ENCODE measurements at regions not wholly inside any gene's neighbourhood (a gene's known extent, or its start where the extent isn't known, plus 50 kb on each side); places are given as distances from the start of the nearest gene placed in this dataset.

DNA sequence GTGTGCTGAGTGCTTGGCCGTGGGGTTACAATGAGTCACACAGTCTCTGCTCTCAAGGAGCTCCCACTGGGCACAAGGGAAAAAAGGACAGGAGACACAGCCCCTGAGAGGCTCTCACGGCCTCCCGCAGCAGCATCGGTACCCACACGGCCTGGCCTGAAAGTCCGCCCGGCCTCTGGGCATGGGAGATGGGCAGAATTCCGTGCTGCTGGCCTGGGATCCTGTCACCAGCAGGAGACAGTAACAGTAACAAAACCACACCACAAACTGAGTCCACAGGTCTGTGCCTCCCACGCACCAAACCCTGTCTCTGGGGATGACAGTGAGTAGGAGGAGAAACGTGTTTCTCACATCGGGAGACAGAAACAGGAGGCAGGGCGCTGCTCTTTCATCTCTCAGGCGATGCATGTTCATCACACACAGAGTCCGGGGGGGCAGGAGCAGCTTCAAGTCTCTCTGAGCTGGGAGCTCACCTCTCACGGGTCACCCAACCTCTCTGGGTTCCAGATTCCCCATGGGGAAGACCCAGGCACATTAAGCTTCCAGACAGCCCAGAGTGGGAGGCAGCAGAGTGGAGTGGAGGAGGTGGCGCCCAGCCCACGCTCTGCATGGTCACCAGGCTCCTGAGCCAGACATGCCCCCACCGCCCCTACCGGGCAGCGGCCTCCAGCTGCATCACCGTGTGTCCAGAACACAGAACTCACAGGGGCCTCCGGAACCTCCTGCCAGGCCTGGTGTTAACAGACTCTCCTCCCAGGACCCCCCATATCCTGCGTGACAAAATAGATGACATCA, 124.7 kb upstream of the VSTM2B start:
- H3K36me3 ChIP-seq (ENCODE audit: insufficient read depth, low read length), result no peaks in the 10 kb centered on the region
- H3K27me3 ChIP-seq (ENCODE audit: insufficient read depth, low read depth, low read length), result no peaks in the 10 kb centered on the region
- no peak overlapping the region for H2AFZ ChIP-seq (ENCODE audit: low read depth, low read length)
- no peak overlapping the region for H3K4me2 ChIP-seq (ENCODE audit: low read length)
- no peak for TF ChIP-seq REST (IDR thresholded peaks at IDR 0.05; ENCODE audit: borderline replicate concordance)
- TF ChIP-seq EZH2 (IDR thresholded peaks at IDR 0.05; ENCODE audit: borderline replicate concordance, insufficient read depth, low read length, poor library complexity, severe bottlenecking), result no peak
- no peak for TF ChIP-seq TAF1 (IDR thresholded peaks at IDR 0.05; ENCODE audit: low read depth)
- no peak for TF ChIP-seq RAD21 (conservative IDR thresholded peaks at IDR 0.05)
- no peak for TF ChIP-seq MXI1 (conservative IDR thresholded peaks at IDR 0.05; ENCODE audit: poor library complexity, severe bottlenecking)
- no peak for TF ChIP-seq POLR2AphosphoS5 (IDR thresholded peaks at IDR 0.05)
- TF ChIP-seq EP300 (conservative IDR thresholded peaks at IDR 0.05; ENCODE audit: poor library complexity, severe bottlenecking), result no peak
- no peak for TF ChIP-seq CTCF (IDR thresholded peaks at IDR 0.05; ENCODE audit: poor library complexity, severe bottlenecking)
- TF ChIP-seq SMC3 (conservative IDR thresholded peaks at IDR 0.05; ENCODE audit: poor library complexity), result no peak
- H3K9me2 ChIP-seq (ENCODE audit: insufficient read depth, low read length), result no peaks in the 10 kb centered on the region
- no peak overlapping the region for H3K27ac ChIP-seq (ENCODE audit: low read length)
- H3K9me3 ChIP-seq (ENCODE audit: low read length), result no peaks in the 10 kb centered on the region
- H3K4me3 ChIP-seq (ENCODE audit: low read length), result no peak overlapping the region
- H4K20me1 ChIP-seq (ENCODE audit: insufficient read depth), result no peaks in the 10 kb centered on the region
- no peaks in the 10 kb centered on the region for H3K79me2 ChIP-seq (replicated peaks; ENCODE audit: insufficient read depth, low read length)
- H3K9ac ChIP-seq (ENCODE audit: low read length), result no peak overlapping the region
- no peaks in the 10 kb centered on the region for H3F3A ChIP-seq (ENCODE audit: insufficient read depth, low read length, poor library complexity, severe bottlenecking)

DNA sequence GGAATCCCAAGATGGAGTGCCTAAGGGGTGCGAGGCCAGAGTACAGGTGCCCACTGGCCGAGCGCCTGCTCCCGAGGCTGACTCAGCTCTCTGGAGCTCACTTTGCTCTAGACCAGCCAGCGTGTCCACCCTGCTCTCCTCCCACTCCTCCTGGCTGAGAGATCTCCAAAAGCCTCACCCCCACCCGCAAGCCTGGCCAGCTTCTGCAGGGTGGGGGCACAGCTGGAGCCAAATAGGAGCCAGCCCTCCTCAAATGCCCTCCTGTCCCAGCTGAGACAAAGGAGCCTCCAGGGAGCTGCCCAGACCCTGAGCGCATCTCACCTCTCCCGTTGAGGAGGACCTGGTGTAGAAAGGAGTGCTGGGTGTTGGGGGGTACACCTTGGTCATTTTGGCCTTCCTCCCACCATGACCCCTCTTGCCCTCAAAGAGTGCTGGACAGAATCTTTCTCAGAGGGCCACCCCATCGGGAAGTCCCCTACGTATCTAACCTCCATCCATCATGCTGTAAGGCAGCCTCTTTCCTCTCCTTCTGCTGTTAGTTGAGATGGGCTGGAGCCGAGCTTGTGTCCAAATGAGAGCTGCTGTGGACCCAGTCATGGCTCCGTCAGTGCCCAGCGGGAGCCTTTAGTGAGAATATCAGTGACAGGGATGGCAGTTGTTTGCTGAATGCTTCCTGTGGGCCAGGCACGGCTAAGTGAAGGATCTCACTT, 123.9 kb upstream of the VSTM2B start:
- no peaks in the 10 kb centered on the region for H3K9me3 ChIP-seq (ENCODE audit: low read length)
- no peaks in the 10 kb centered on the region for H3F3A ChIP-seq (ENCODE audit: insufficient read depth, low read length, poor library complexity, severe bottlenecking)
- H3K27me3 ChIP-seq (ENCODE audit: insufficient read depth, low read depth, low read length), result no peaks in the 10 kb centered on the region
- no peak overlapping the region for H3K27ac ChIP-seq (ENCODE audit: low read length)
- H2AFZ ChIP-seq (ENCODE audit: low read depth, low read length), result no peak overlapping the region
- H4K20me1 ChIP-seq (ENCODE audit: insufficient read depth), result no peaks in the 10 kb centered on the region
- no peak for TF ChIP-seq POLR2AphosphoS5 (IDR thresholded peaks at IDR 0.05)
- no peak for TF ChIP-seq SMC3 (conservative IDR thresholded peaks at IDR 0.05; ENCODE audit: poor library complexity)
- no peak for TF ChIP-seq REST (IDR thresholded peaks at IDR 0.05; ENCODE audit: borderline replicate concordance)
- no peak for TF ChIP-seq MXI1 (conservative IDR thresholded peaks at IDR 0.05; ENCODE audit: poor library complexity, severe bottlenecking)
- no peak for TF ChIP-seq EZH2 (IDR thresholded peaks at IDR 0.05; ENCODE audit: borderline replicate concordance, insufficient read depth, low read length, poor library complexity, severe bottlenecking)
- TF ChIP-seq EP300 (conservative IDR thresholded peaks at IDR 0.05; ENCODE audit: poor library complexity, severe bottlenecking), result no peak
- no peak for TF ChIP-seq TAF1 (IDR thresholded peaks at IDR 0.05; ENCODE audit: low read depth)
- TF ChIP-seq CTCF (IDR thresholded peaks at IDR 0.05; ENCODE audit: poor library complexity, severe bottlenecking), result no peak
- no peak for TF ChIP-seq RAD21 (conservative IDR thresholded peaks at IDR 0.05)
- H3K79me2 ChIP-seq (replicated peaks; ENCODE audit: insufficient read depth, low read length), result no peaks in the 10 kb centered on the region
- no peak overlapping the region for H3K4me2 ChIP-seq (ENCODE audit: low read length)
- no peak overlapping the region for H3K9ac ChIP-seq (ENCODE audit: low read length)
- H3K9me2 ChIP-seq (ENCODE audit: insufficient read depth, low read length), result no peaks in the 10 kb centered on the region
- no peak overlapping the region for H3K4me3 ChIP-seq (ENCODE audit: low read length)
- H3K36me3 ChIP-seq (ENCODE audit: insufficient read depth, low read length), result no peaks in the 10 kb centered on the region

Measured in neural cell (in vitro differentiated cells).